ENCODE measurements at regions not wholly inside any gene's neighbourhood (a gene's known extent, or its start where the extent isn't known, plus 50 kb on each side); places are given as distances from the start of the nearest gene placed in this dataset.

GRCh38 chr3:67704322-67704721 lies 49.9 kb upstream of the SUCLG2 start:
- DNase-seq = no peak
- intact Hi-C loops (cut with DNase I) = no loop called here

All from head of caudate nucleus (tissue), 42 donors.